MM.1S (cell line): ENCODE measurements at regions not wholly inside any gene's neighbourhood (a gene's known extent, or its start where the extent isn't known, plus 50 kb on each side); places are given as distances from the start of the nearest gene placed in this dataset.
A peak's percentile ranks its signal among the peaks of the same experiment; 100 is the strongest.

ENCODE experiments used
- DNase-seq: peaks from one replicate; pipeline ENCODE4 v3.0.0-alpha.2; 2015
- H2AFZ ChIP-seq: fragments of 300-600 bp; sonication (generic); 2 replicates; pipeline ENCODE4 v1.6.0; 2016; ENCODE audit warnings: antibody characterized with exemption, low read length
- H3F3A ChIP-seq: fragments of 300-600 bp; sonication (generic); 2 replicates; pipeline ENCODE4 v1.6.1; 2016; ENCODE audit warnings: mild to moderate bottlenecking, antibody characterized with exemption, low read length, moderate library complexity, mixed read lengths; ENCODE audit not compliant: insufficient read depth
- H3K27ac ChIP-seq: fragments of 300-600 bp; sonication (generic); 2 replicates; pipeline ENCODE4 v1.5.1; 2016; ENCODE audit warnings: mild to moderate bottlenecking, low read length
- H3K27me3 ChIP-seq: fragments of 300-600 bp; sonication (generic); replicated peaks from 2 replicates; pipeline ENCODE4 v1.6.0; 2016; ENCODE audit warnings: low read length; ENCODE audit not compliant: insufficient read depth
- H3K36me3 ChIP-seq: fragments of 300-600 bp; sonication (generic); replicated peaks from 2 replicates; pipeline ENCODE4 v1.6.1; 2016; ENCODE audit warnings: mild to moderate bottlenecking, low read length, mixed read lengths; ENCODE audit not compliant: insufficient read depth
- H3K4me1 ChIP-seq: fragments of 300-600 bp; sonication (generic); 2 replicates; pipeline ENCODE4 v1.6.1; 2016; ENCODE audit warnings: low read length, mixed read lengths
- H3K4me2 ChIP-seq: fragments of 300-600 bp; sonication (generic); 2 replicates; pipeline ENCODE4 v1.6.0; 2016; ENCODE audit warnings: low read depth, low read length
- H3K4me3 ChIP-seq: fragments of 300-600 bp; sonication (generic); 2 replicates; pipeline ENCODE4 v1.5.1; 2016; ENCODE audit warnings: low read length, mixed read lengths
- H3K79me2 ChIP-seq: fragments of 300-600 bp; sonication (generic); 2 replicates; pipeline ENCODE4 v1.6.1; 2016; ENCODE audit warnings: mixed run types, low read length, mixed read lengths
- H3K9ac ChIP-seq: fragments of 300-600 bp; sonication (generic); 2 replicates; pipeline ENCODE4 v1.6.1; 2016; ENCODE audit warnings: low read length, mixed read lengths
- H3K9me2 ChIP-seq: fragments of 300-600 bp; sonication (generic); replicated peaks from 2 replicates; pipeline ENCODE4 v1.6.1; 2016; ENCODE audit warnings: mild to moderate bottlenecking, low read length, mixed read lengths; ENCODE audit not compliant: insufficient read depth
- H3K9me3 ChIP-seq: fragments of 300-600 bp; sonication (generic); replicated peaks from 2 replicates; pipeline ENCODE4 v1.6.1; 2016; ENCODE audit warnings: mild to moderate bottlenecking, low read length, mixed read lengths; ENCODE audit not compliant: insufficient read depth
- H4K20me1 ChIP-seq: fragments of 300-600 bp; sonication (generic); 2 replicates; pipeline ENCODE4 v1.6.1; 2016; ENCODE audit warnings: mild to moderate bottlenecking, low read length, moderate library complexity, mixed read lengths; ENCODE audit not compliant: insufficient read depth
- CTCF ChIP-seq: fragments of 300-600 bp; sonication (generic); IDR thresholded peaks from 2 replicates; pipeline ENCODE4 v1.5.1; 2016; ENCODE audit warnings: antibody characterized with exemption, low read length, mixed read lengths
- EZH2 ChIP-seq: fragments of 300-600 bp; sonication (generic); optimal IDR thresholded peaks from 2 replicates; pipeline ENCODE3; 2017; ENCODE audit warnings: low read depth, mild to moderate bottlenecking, antibody characterized with exemption, low read length, mixed read lengths
- EZH2phosphoT487 ChIP-seq: fragments of 300-600 bp; sonication (generic); IDR thresholded peaks from 2 replicates; pipeline ENCODE4 v1.6.1; 2018; ENCODE audit warnings: antibody characterized with exemption, low read length

GRCh38 chr4:107213410-107213809 is 177.3 kb upstream of the DKK2 start:
- Histone ChIP-seq H3K27ac (no peak overlapping the region), H3K4me2 (no peak overlapping the region), H3K9ac (no peak overlapping the region), H3K9me2 (no peaks in the 10 kb centered on the region), H3K4me3 (no peak overlapping the region), H3K36me3 (no peaks in the 10 kb centered on the region), H3F3A (no peaks in the 10 kb centered on the region), H3K79me2 (no peaks in the 10 kb centered on the region), H3K27me3 (no peaks in the 10 kb centered on the region), H3K9me3 (no peaks in the 10 kb centered on the region), H3K4me1 (no peaks in the 10 kb centered on the region), H4K20me1 (no peaks in the 10 kb centered on the region), H2AFZ (no peak overlapping the region)
- TF ChIP-seq EZH2phosphoT487 (no peak), EZH2 (no peak), CTCF (no peak)
- no peak for DNase-seq

- Histone ChIP-seq H3K27me3 (no peaks in the 10 kb centered on the region), H3K4me3 (no peak overlapping the region), H3K27ac (no peak overlapping the region), H2AFZ (no peak overlapping the region), H3F3A (no peaks in the 10 kb centered on the region), H3K4me1 (no peaks in the 10 kb centered on the region), H4K20me1 (no peaks in the 10 kb centered on the region), H3K9ac (no peak overlapping the region), H3K9me3 (no peaks in the 10 kb centered on the region), H3K36me3 (no peaks in the 10 kb centered on the region), H3K79me2 (no peaks in the 10 kb centered on the region), H3K4me2 (no peak overlapping the region), H3K9me2 (no peaks in the 10 kb centered on the region)
- no peak for DNase-seq
- TF ChIP-seq CTCF (no peak), EZH2 (no peak), EZH2phosphoT487 (no peak)
Observed at GRCh38 chr4:107212565-107212964, 176.5 kb upstream of the DKK2 start.

GRCh38 chr4:107210450-107211239 is 174.5 kb upstream of the DKK2 start:
- Histone ChIP-seq H3K79me2 (no peaks in the 10 kb centered on the region), H3K27me3 (no peaks in the 10 kb centered on the region), H4K20me1 (no peaks in the 10 kb centered on the region), H3K27ac (no peak overlapping the region), H3K4me2 (peak overlapping the region; percentile 11; the same call in 1 of the 2 replicates), H3K36me3 (no peaks in the 10 kb centered on the region), H2AFZ (peak overlapping the region; percentile 13), H3K9me2 (no peaks in the 10 kb centered on the region), H3K9me3 (no peaks in the 10 kb centered on the region), H3K9ac (no peak overlapping the region), H3K4me1 (no peaks in the 10 kb centered on the region), H3F3A (no peaks in the 10 kb centered on the region), H3K4me3 (no peak overlapping the region; the same call in 1 of the 2 replicates)
- DNase-seq, result peak; percentile 32
- TF ChIP-seq EZH2 (no peak), EZH2phosphoT487 (no peak), CTCF (no peak)
